ENCODE measurements at regions not wholly inside any gene's neighbourhood (a gene's known extent, or its start where the extent isn't known, plus 50 kb on each side); places are given as distances from the start of the nearest gene placed in this dataset.
"Not testable (repeated sequence)": the region's sequence is repeated elsewhere in the genome, so short reads cannot be mapped to it uniquely, and the experiment has no call there.

GRCh38 chr1:55792870-55793269, 577.7 kb upstream of the USP24 start:
- DNase-seq (ENCODE audit: low read depth, low spot score) = no peak
- no peaks in the 10 kb centered on the region for H3K27me3 ChIP-seq (ENCODE audit: insufficient read depth, insufficient read length)
- H3K4me1 ChIP-seq (ENCODE audit: insufficient read depth, insufficient read length) = no peaks in the 10 kb centered on the region
- TF ChIP-seq SUZ12 (IDR thresholded peaks at IDR 0.05; ENCODE audit: extremely low read depth, insufficient read depth, insufficient read length) (no peak), ZNF274 (IDR thresholded peaks at IDR 0.05; ENCODE audit: low read depth, low read length) (no peak), YY1 (IDR thresholded peaks at IDR 0.05; ENCODE audit: insufficient read depth, insufficient read length) (no peak)
- no peaks in the 10 kb centered on the region for H3K36me3 ChIP-seq (ENCODE audit: insufficient read depth, insufficient read length, low read length)
- H3K4me3 ChIP-seq (ENCODE audit: insufficient read length, low read depth) = no peak overlapping the region
- H3K9ac ChIP-seq (ENCODE audit: insufficient read length, low read depth) = no peak overlapping the region
- peaks cover 24% of the 10 kb centered on the region; the same call in 1 of the 2 replicates for H3K9me3 ChIP-seq (ENCODE audit: insufficient read depth, low read length)

- Histone ChIP-seq H3K27me3 (ENCODE audit: insufficient read depth, insufficient read length) (no peaks in the 10 kb centered on the region), H3K9ac (ENCODE audit: insufficient read length, low read depth) (no peak overlapping the region), H3K4me3 (ENCODE audit: insufficient read length, low read depth) (no peak overlapping the region), H3K36me3 (ENCODE audit: insufficient read depth, insufficient read length, low read length) (no peaks in the 10 kb centered on the region), H3K9me3 (ENCODE audit: insufficient read depth, low read length) (peaks cover 20% of the 10 kb centered on the region; the same call in 1 of the 2 replicates), H3K4me1 (ENCODE audit: insufficient read depth, insufficient read length) (no peaks in the 10 kb centered on the region)
- TF ChIP-seq SUZ12 (IDR thresholded peaks at IDR 0.05; ENCODE audit: extremely low read depth, insufficient read depth, insufficient read length) (no peak), YY1 (IDR thresholded peaks at IDR 0.05; ENCODE audit: insufficient read depth, insufficient read length) (no peak), ZNF274 (IDR thresholded peaks at IDR 0.05; ENCODE audit: low read depth, low read length) (no peak)
- DNase-seq (ENCODE audit: low read depth, low spot score) = no peak
These were observed 574.3 kb upstream of the USP24 start for GRCh38 chr1:55789466-55789865.

DNA sequence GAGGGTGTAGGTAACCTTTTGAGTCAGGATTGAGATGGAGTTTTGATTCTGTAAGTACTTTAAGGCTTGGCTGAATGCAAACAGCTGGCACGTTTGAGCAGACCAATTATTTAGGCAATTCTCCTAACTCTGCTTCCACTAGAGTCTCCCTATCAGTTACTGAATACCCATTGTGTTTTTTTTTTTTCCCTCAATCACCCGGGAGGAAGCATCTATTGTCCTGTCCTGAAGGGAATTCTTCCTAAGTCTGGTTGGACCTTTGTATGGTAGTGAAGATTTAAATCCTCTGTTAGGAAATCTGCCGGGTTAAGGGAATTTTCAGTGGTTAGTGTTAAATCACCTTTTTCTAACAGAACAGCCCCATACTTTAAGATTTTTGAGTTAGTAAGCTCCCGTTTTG, 571.2 kb upstream of the USP24 start:
- Histone ChIP-seq H3K4me1 (ENCODE audit: insufficient read depth, insufficient read length) (no peaks in the 10 kb centered on the region), H3K9ac (ENCODE audit: insufficient read length, low read depth) (no peak overlapping the region), H3K27me3 (ENCODE audit: insufficient read depth, insufficient read length) (no peaks in the 10 kb centered on the region), H3K9me3 (ENCODE audit: insufficient read depth, low read length) (peaks cover 12% of the 10 kb centered on the region; the same call in 1 of the 2 replicates), H3K4me3 (ENCODE audit: insufficient read length, low read depth) (no peak overlapping the region), H3K36me3 (ENCODE audit: insufficient read depth, insufficient read length, low read length) (no peaks in the 10 kb centered on the region)
- DNase-seq (ENCODE audit: low read depth, low spot score) = peak; percentile 47
- TF ChIP-seq SUZ12 (IDR thresholded peaks at IDR 0.05; ENCODE audit: extremely low read depth, insufficient read depth, insufficient read length) = no peak
- TF ChIP-seq ZNF274 (IDR thresholded peaks at IDR 0.05; ENCODE audit: low read depth, low read length) = no peak
- TF ChIP-seq YY1 (IDR thresholded peaks at IDR 0.05; ENCODE audit: insufficient read depth, insufficient read length) = no peak

DNA sequence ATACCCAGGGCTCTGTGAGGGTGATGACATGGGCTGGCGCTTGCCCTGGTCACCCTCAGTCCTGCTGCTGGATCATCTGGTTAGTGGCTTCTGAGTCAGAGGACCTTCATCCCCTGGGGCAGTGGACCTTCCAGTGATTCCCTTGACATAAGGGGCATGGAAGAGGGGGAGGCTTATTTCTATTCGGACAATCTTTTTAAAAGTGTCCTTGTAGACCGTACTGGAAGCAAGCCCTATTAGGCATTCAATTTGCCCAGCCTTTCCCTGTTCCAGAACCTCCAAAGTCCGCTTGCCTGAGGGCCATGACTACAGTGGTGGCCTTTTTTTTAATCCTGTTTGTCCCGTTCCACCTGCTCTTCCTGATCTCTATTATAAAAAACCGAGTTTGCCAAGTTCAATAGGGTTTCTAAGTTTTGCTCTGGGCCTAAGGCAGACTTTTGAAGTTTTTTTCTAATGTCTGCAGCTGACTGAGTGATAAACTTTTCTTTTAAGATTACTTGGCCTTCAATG, 569.8 kb upstream of the USP24 start:
- H3K9me3 ChIP-seq (ENCODE audit: insufficient read depth, low read length); DNase-seq (ENCODE audit: low read depth, low spot score); H3K4me3 ChIP-seq (ENCODE audit: insufficient read length, low read depth): not testable (repeated sequence)

DNA sequence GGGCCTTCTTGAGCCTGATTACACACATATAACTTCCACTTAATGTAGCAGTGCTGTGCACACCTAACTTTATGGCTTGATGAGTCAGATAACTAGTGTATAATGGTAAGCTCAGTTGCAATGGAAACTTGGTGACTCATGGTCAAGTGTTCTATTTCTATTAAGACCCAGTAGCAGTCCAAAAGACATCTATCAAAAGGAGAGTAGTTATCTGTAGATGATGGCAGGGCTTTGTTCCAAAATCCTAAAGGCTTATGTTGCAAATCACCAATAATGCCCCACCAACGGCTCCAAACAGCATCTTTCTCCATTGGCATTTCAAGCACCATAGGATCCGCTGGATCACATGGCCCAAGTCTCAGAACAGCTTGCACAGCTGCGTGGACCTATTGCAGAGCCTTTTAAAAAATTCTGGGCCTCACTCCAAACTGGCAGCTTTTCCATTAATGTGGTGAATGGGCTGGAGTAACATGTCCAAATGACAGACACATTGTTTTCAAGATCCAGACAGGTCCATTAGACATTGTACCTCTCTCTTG, 566.8 kb upstream of the USP24 start:
- TF ChIP-seq YY1 (IDR thresholded peaks at IDR 0.05; ENCODE audit: insufficient read depth, insufficient read length) (no peak), SUZ12 (IDR thresholded peaks at IDR 0.05; ENCODE audit: extremely low read depth, insufficient read depth, insufficient read length) (no peak), ZNF274 (IDR thresholded peaks at IDR 0.05; ENCODE audit: low read depth, low read length) (no peak)
- no peak for DNase-seq (ENCODE audit: low read depth, low spot score)
- no peak overlapping the region for H3K9ac ChIP-seq (ENCODE audit: insufficient read length, low read depth)
- no peaks in the 10 kb centered on the region for H3K27me3 ChIP-seq (ENCODE audit: insufficient read depth, insufficient read length)
- H3K4me1 ChIP-seq (ENCODE audit: insufficient read depth, insufficient read length) = no peaks in the 10 kb centered on the region
- H3K36me3 ChIP-seq (ENCODE audit: insufficient read depth, insufficient read length, low read length) = no peaks in the 10 kb centered on the region
- H3K9me3 ChIP-seq (ENCODE audit: insufficient read depth, low read length) = no peaks in the 10 kb centered on the region
- H3K4me3 ChIP-seq (ENCODE audit: insufficient read length, low read depth) = no peak overlapping the region

More for the DNA sequence above, 569.8 kb upstream of the USP24 start:
- H3K36me3 ChIP-seq (ENCODE audit: insufficient read depth, insufficient read length, low read length); H3K9ac ChIP-seq (ENCODE audit: insufficient read length, low read depth); H3K27me3 ChIP-seq (ENCODE audit: insufficient read depth, insufficient read length); H3K4me1 ChIP-seq (ENCODE audit: insufficient read depth, insufficient read length): not testable (repeated sequence)

- TF ChIP-seq YY1 (IDR thresholded peaks at IDR 0.05; ENCODE audit: insufficient read depth, insufficient read length) (no peak), SUZ12 (IDR thresholded peaks at IDR 0.05; ENCODE audit: extremely low read depth, insufficient read depth, insufficient read length) (no peak)
- no peaks in the 10 kb centered on the region for H3K4me1 ChIP-seq (ENCODE audit: insufficient read depth, insufficient read length)
- no peak for DNase-seq (ENCODE audit: low read depth, low spot score)
These were observed 565.8 kb upstream of the USP24 start for GRCh38 chr1:55781003-55781402.

DNA sequence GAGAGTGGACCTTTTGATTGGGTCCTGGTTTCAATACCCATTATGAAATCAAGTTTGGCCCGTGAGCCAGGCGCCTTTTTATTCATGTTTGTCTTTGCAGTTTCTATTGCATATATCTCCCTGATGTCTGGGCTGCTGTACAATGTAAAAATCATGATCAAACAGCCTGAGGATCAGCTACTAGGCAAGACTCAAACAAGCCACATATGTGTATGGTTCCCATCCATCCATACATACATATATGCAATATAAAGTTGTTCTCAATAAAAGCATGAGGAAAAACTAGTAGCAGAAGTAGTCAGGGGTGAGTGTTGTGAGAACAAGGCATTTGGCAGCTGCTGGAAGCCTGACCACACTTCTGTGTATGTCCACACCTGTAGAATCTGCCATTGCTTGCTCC, 562.4 kb upstream of the USP24 start:
- TF ChIP-seq SUZ12 (IDR thresholded peaks at IDR 0.05; ENCODE audit: extremely low read depth, insufficient read depth, insufficient read length) = no peak
- TF ChIP-seq ZNF274 (IDR thresholded peaks at IDR 0.05; ENCODE audit: low read depth, low read length) = no peak
- no peak for TF ChIP-seq YY1 (IDR thresholded peaks at IDR 0.05; ENCODE audit: insufficient read depth, insufficient read length)
- H3K9me3 ChIP-seq (ENCODE audit: insufficient read depth, low read length) = no peaks in the 10 kb centered on the region

More at GRCh38 chr1:55781003-55781402, 565.8 kb upstream of the USP24 start:
- Histone ChIP-seq H3K36me3 (ENCODE audit: insufficient read depth, insufficient read length, low read length) (no peaks in the 10 kb centered on the region), H3K27me3 (ENCODE audit: insufficient read depth, insufficient read length) (no peaks in the 10 kb centered on the region), H3K9ac (ENCODE audit: insufficient read length, low read depth) (no peak overlapping the region), H3K4me3 (ENCODE audit: insufficient read length, low read depth) (no peak overlapping the region), H3K9me3 (ENCODE audit: insufficient read depth, low read length) (no peaks in the 10 kb centered on the region)

More for the DNA sequence above, 562.4 kb upstream of the USP24 start:
- Histone ChIP-seq H3K4me1 (ENCODE audit: insufficient read depth, insufficient read length) (no peaks in the 10 kb centered on the region), H3K9ac (ENCODE audit: insufficient read length, low read depth) (no peak overlapping the region), H3K4me3 (ENCODE audit: insufficient read length, low read depth) (no peak overlapping the region), H3K27me3 (ENCODE audit: insufficient read depth, insufficient read length) (no peaks in the 10 kb centered on the region), H3K36me3 (ENCODE audit: insufficient read depth, insufficient read length, low read length) (no peaks in the 10 kb centered on the region)
- DNase-seq (ENCODE audit: low read depth, low spot score) = no peak

Measured in NT2/D1 (cell line).